ENCODE measurements at regions not wholly inside any gene's neighbourhood (a gene's known extent, or its start where the extent isn't known, plus 50 kb on each side); places are given as distances from the start of the nearest gene placed in this dataset.

DNA sequence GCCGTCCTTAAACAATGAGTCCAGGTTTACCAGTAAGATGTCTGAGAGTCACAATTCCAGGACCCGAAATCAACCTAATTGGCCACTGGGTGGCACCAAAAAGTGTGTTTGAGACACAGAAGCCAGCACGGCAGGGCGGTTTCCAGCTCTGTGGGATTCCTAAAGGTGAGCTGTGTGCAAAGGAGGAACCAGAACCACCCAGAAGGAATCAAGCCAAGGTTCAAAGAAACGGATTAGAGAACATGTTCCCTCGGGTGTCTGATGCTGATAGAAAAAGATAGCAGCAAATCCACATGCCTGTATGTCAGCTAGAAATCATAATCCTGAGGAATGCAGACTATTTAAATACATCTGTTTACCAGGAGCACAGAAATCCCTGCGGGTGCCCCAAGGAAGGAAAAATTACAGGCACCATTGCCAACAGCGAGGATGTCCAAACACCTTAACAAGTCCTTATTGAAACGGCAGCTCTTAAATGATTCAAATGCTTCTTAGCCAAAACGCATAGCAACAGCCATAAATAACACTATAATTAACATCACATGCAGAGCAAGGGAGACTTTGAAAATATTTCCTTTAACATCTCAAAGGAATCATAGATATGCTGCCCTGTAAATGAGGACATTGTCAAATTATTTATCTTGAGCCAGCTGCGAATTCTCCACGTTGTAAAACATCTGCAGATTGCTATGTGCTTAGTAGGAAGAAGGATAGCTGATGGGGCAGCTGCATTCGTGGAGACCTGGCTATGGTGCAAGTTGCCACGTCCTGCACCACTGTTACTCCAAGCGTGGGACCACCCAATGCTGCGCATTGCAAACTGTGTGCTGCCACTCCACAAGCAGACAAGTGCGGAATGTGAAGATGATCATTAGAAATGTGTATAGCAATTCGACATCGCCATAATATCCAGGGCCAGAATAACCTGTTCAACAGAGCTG, 318.7 kb upstream of the NCKAP5 start:
- DNase-seq (ENCODE audit: low read depth): peak; percentile 19
- H3K4me3 ChIP-seq (ENCODE audit: low read depth, low read length): no peak overlapping the region
- peak; percentile 73 for TF ChIP-seq CTCF (IDR thresholded peaks at IDR 0.05; ENCODE audit: insufficient read depth, low read length, poor library complexity, severe bottlenecking)
- H3K27me3 ChIP-seq (ENCODE audit: control insufficient read depth, insufficient read depth, low read length): no peaks in the 10 kb centered on the region
- no peaks in the 10 kb centered on the region for H3K36me3 ChIP-seq (ENCODE audit: control insufficient read depth, insufficient read depth, low read length)

GRCh38 chr2:133887676-133888040, 319.4 kb upstream of the NCKAP5 start:
- no peaks in the 10 kb centered on the region for H3K36me3 ChIP-seq (ENCODE audit: control insufficient read depth, insufficient read depth, low read length)
- no peak overlapping the region for H3K4me3 ChIP-seq (ENCODE audit: low read depth, low read length)
- DNase-seq (ENCODE audit: low read depth): no peak
- no peak for TF ChIP-seq CTCF (IDR thresholded peaks at IDR 0.05; ENCODE audit: insufficient read depth, low read length, poor library complexity, severe bottlenecking)
- no peaks in the 10 kb centered on the region for H3K27me3 ChIP-seq (ENCODE audit: control insufficient read depth, insufficient read depth, low read length)

- no peak overlapping the region for H3K4me3 ChIP-seq (ENCODE audit: low read depth, low read length)
- no peaks in the 10 kb centered on the region for H3K36me3 ChIP-seq (ENCODE audit: control insufficient read depth, insufficient read depth, low read length)
- no peak for DNase-seq (ENCODE audit: low read depth)
- H3K27me3 ChIP-seq (ENCODE audit: control insufficient read depth, insufficient read depth, low read length): peaks cover 2% of the 10 kb centered on the region
- TF ChIP-seq CTCF (IDR thresholded peaks at IDR 0.05; ENCODE audit: insufficient read depth, low read length, poor library complexity, severe bottlenecking): no peak
Observed at GRCh38 chr2:133888107-133888506, 319.8 kb upstream of the NCKAP5 start.

- no peak for DNase-seq (ENCODE audit: low read depth)
- peaks cover 2% of the 10 kb centered on the region for H3K27me3 ChIP-seq (ENCODE audit: control insufficient read depth, insufficient read depth, low read length)
- H3K4me3 ChIP-seq (ENCODE audit: low read depth, low read length): no peak overlapping the region
- no peaks in the 10 kb centered on the region for H3K36me3 ChIP-seq (ENCODE audit: control insufficient read depth, insufficient read depth, low read length)
- no peak for TF ChIP-seq CTCF (IDR thresholded peaks at IDR 0.05; ENCODE audit: insufficient read depth, low read length, poor library complexity, severe bottlenecking)
Observed at GRCh38 chr2:133888621-133889219, 320.5 kb upstream of the NCKAP5 start.

DNA sequence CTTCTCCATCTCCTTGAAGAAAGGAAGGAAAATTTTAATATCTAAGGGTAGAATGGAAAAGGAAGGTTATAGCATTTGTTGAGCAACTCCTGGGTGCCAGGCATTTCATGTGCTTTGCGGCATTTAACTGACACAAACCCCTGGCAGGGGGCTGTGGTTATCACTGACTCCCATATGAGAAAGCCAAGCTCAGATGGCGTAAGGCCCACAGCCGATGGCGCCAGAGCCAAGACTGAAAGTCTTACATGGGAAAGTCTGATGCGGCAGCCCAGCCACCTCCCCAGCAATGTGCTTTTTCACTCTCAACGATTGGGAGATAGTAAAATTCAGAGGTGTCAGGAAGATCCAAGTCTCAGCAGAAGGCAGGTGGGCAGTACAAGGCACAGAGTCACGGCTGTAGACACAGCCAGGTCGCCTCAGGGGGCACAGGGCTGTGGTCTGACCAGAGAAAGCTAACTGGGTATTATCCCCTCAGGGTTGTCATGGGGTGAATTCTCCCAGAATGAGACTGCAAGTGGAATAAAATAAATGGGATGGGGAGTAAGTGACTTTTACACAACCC, 324.2 kb upstream of the NCKAP5 start:
- H3K27me3 ChIP-seq (ENCODE audit: control insufficient read depth, insufficient read depth, low read length): peaks cover 2% of the 10 kb centered on the region
- DNase-seq (ENCODE audit: low read depth): no peak
- H3K36me3 ChIP-seq (ENCODE audit: control insufficient read depth, insufficient read depth, low read length): no peaks in the 10 kb centered on the region
- no peak for TF ChIP-seq CTCF (IDR thresholded peaks at IDR 0.05; ENCODE audit: insufficient read depth, low read length, poor library complexity, severe bottlenecking)
- no peak overlapping the region for H3K4me3 ChIP-seq (ENCODE audit: low read depth, low read length)

Data from kidney epithelial cell (primary cell).